ENCODE measurements at regions not wholly inside any gene's neighbourhood (a gene's known extent, or its start where the extent isn't known, plus 50 kb on each side); places are given as distances from the start of the nearest gene placed in this dataset.

DNA sequence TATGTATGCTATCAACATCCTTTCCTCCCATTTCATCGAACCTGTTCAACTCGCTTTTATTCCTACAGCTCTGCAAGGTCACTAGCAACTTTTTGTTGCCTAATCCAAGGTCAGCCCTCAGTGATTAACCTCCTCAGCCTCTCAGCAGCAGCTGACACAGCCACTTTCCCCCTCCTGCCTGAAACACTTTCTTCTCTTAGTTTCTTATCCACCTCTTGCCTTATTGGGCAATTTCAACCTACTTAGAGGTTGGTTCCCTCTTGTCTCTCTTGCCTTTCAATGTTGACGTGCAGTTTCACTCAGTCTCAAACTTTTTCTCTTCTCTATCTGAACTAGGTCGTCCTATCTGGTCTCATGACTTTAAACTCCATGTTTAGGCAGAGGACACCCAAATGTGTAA, 156.3 kb downstream of the C1orf94 start:
- DNase-seq (no peak), ATAC-seq (ENCODE audit: insufficient read depth, low read depth) (no peak)
- no peak overlapping the region for H3K4me2 ChIP-seq (ENCODE audit: insufficient read depth, low read length)
- no peak overlapping the region for H2AFZ ChIP-seq (ENCODE audit: low read depth, low read length)
- H3K9me3 ChIP-seq (ENCODE audit: insufficient read depth, low read length, severe bottlenecking), result no peaks in the 10 kb centered on the region
- no peaks in the 10 kb centered on the region for H3K79me2 ChIP-seq (ENCODE audit: insufficient read depth, low read length)
- no peaks in the 10 kb centered on the region for H3K36me3 ChIP-seq (ENCODE audit: insufficient read depth, low read length)
- no peak overlapping the region for H3K4me3 ChIP-seq (ENCODE audit: low read depth in 1 of 2, low read length in 2 of 2)
- H3K9ac ChIP-seq (ENCODE audit: low read depth, low read length), result no peak overlapping the region
- TF ChIP-seq, protein P1, sequence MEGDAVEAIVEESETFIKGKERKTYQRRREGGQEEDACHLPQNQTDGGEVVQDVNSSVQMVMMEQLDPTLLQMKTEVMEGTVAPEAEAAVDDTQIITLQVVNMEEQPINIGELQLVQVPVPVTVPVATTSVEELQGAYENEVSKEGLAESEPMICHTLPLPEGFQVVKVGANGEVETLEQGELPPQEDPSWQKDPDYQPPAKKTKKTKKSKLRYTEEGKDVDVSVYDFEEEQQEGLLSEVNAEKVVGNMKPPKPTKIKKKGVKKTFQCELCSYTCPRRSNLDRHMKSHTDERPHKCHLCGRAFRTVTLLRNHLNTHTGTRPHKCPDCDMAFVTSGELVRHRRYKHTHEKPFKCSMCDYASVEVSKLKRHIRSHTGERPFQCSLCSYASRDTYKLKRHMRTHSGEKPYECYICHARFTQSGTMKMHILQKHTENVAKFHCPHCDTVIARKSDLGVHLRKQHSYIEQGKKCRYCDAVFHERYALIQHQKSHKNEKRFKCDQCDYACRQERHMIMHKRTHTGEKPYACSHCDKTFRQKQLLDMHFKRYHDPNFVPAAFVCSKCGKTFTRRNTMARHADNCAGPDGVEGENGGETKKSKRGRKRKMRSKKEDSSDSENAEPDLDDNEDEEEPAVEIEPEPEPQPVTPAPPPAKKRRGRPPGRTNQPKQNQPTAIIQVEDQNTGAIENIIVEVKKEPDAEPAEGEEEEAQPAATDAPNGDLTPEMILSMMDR (IDR thresholded peaks at IDR 0.05; ENCODE audit: borderline replicate concordance, extremely low read depth, low read length, poor library complexity, severe bottlenecking), result no peak
- no peak for TF ChIP-seq EZH2 (IDR thresholded peaks at IDR 0.05; ENCODE audit: borderline replicate concordance, low read depth, low read length, severe bottlenecking)
- peaks cover 13% of the 10 kb centered on the region for H3K27me3 ChIP-seq (ENCODE audit: insufficient read depth, low read length, poor library complexity)
- no peaks in the 10 kb centered on the region for H3K4me1 ChIP-seq (ENCODE audit: insufficient read depth, low read length)
- no peaks in the 10 kb centered on the region for H4K20me1 ChIP-seq (ENCODE audit: insufficient read depth, low read length)
- H3K27ac ChIP-seq (ENCODE audit: low read length), result no peak overlapping the region

DNA sequence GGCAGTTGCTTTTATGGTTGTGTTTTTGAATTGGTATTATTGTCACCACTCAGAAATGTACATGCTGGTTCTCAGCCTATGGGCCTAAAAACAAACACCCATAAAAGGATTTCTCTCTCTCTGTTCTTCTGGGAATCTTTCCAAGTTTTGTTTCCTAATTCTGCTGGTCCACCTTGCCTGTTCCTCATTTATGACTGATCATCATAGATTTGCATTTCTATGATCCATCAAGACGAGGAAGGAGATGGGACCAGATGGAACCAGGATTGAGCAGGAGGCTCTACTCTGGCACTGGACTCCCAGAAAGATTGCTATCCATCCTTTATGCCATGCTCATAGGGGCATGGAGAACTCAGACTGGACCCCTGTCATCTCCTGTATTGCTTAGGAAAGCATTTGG, 162.2 kb downstream of the C1orf94 start:
- Histone ChIP-seq H3K4me2 (ENCODE audit: insufficient read depth, low read length) (no peak overlapping the region), H3K27me3 (ENCODE audit: insufficient read depth, low read length, poor library complexity) (peaks cover 8% of the 10 kb centered on the region), H3K4me3 (ENCODE audit: low read depth in 1 of 2, low read length in 2 of 2) (no peak overlapping the region), H4K20me1 (ENCODE audit: insufficient read depth, low read length) (no peaks in the 10 kb centered on the region), H3K9ac (ENCODE audit: low read depth, low read length) (no peak overlapping the region), H2AFZ (ENCODE audit: low read depth, low read length) (no peak overlapping the region), H3K36me3 (ENCODE audit: insufficient read depth, low read length) (no peaks in the 10 kb centered on the region), H3K27ac (ENCODE audit: low read length) (no peak overlapping the region), H3K4me1 (ENCODE audit: insufficient read depth, low read length) (no peaks in the 10 kb centered on the region), H3K79me2 (ENCODE audit: insufficient read depth, low read length) (no peaks in the 10 kb centered on the region), H3K9me3 (ENCODE audit: insufficient read depth, low read length, severe bottlenecking) (no peaks in the 10 kb centered on the region)
- ATAC-seq (ENCODE audit: insufficient read depth, low read depth) (no peak), DNase-seq (no peak)
- TF ChIP-seq, protein P1 (IDR thresholded peaks at IDR 0.05; ENCODE audit: borderline replicate concordance, extremely low read depth, low read length, poor library complexity, severe bottlenecking), result no peak
- TF ChIP-seq EZH2 (IDR thresholded peaks at IDR 0.05; ENCODE audit: borderline replicate concordance, low read depth, low read length, severe bottlenecking), result no peak

DNA sequence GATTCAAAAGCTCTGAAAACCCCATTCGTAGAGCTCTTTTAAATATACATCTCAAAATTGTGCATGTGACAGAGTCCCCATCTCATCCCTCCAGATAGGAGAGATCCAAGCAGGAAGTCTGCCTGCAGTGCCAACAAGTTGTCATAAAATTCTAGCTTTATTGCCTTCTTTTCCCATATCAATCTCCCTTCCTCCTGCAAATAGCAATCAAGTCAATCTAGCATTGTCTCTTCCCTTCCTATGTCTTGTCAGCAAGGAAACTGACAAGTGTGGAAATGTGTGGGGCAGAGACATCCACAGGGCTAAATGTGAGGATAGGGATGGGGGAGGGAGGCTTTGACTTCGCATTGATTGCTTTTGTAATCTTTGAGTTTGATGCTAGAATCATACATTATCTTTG, 165.2 kb downstream of the C1orf94 start:
- Histone ChIP-seq H3K4me1 (ENCODE audit: insufficient read depth, low read length) (no peaks in the 10 kb centered on the region), H3K4me2 (ENCODE audit: insufficient read depth, low read length) (no peak overlapping the region), H3K27me3 (ENCODE audit: insufficient read depth, low read length, poor library complexity) (peaks cover 8% of the 10 kb centered on the region), H4K20me1 (ENCODE audit: insufficient read depth, low read length) (no peaks in the 10 kb centered on the region), H3K36me3 (ENCODE audit: insufficient read depth, low read length) (no peaks in the 10 kb centered on the region), H3K9ac (ENCODE audit: low read depth, low read length) (no peak overlapping the region), H3K4me3 (ENCODE audit: low read depth in 1 of 2, low read length in 2 of 2) (no peak overlapping the region), H3K79me2 (ENCODE audit: insufficient read depth, low read length) (no peaks in the 10 kb centered on the region), H3K27ac (ENCODE audit: low read length) (no peak overlapping the region), H3K9me3 (ENCODE audit: insufficient read depth, low read length, severe bottlenecking) (no peaks in the 10 kb centered on the region), H2AFZ (ENCODE audit: low read depth, low read length) (no peak overlapping the region)
- TF ChIP-seq, protein P1 (IDR thresholded peaks at IDR 0.05; ENCODE audit: borderline replicate concordance, extremely low read depth, low read length, poor library complexity, severe bottlenecking), result no peak
- TF ChIP-seq EZH2 (IDR thresholded peaks at IDR 0.05; ENCODE audit: borderline replicate concordance, low read depth, low read length, severe bottlenecking), result no peak
- ATAC-seq (ENCODE audit: insufficient read depth, low read depth) (no peak), DNase-seq (no peak)

DNA sequence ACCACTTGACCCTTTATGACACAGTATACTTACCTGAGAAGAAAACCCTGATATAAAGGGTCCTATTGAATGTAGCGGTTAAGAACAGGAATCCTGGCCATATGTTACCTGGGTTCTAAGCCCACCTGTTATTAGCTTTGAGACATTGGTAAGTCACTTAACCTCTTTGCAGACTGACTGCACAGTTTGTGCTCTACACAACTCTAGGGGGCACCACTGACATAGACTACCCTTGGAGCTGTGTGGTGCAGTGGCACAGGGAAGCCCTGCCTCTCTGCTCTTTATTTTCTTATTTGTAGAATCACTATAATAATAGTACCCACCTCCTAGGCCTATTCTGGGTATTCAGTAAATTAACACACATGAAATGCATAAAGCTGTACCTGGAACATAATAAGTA, 165.6 kb downstream of the C1orf94 start:
- Histone ChIP-seq H3K9ac (ENCODE audit: low read depth, low read length) (no peak overlapping the region), H3K36me3 (ENCODE audit: insufficient read depth, low read length) (no peaks in the 10 kb centered on the region), H2AFZ (ENCODE audit: low read depth, low read length) (no peak overlapping the region), H3K4me2 (ENCODE audit: insufficient read depth, low read length) (no peak overlapping the region), H4K20me1 (ENCODE audit: insufficient read depth, low read length) (no peaks in the 10 kb centered on the region), H3K79me2 (ENCODE audit: insufficient read depth, low read length) (no peaks in the 10 kb centered on the region), H3K4me3 (ENCODE audit: low read depth in 1 of 2, low read length in 2 of 2) (no peak overlapping the region), H3K27ac (ENCODE audit: low read length) (no peak overlapping the region), H3K27me3 (ENCODE audit: insufficient read depth, low read length, poor library complexity) (peaks cover 8% of the 10 kb centered on the region), H3K4me1 (ENCODE audit: insufficient read depth, low read length) (no peaks in the 10 kb centered on the region), H3K9me3 (ENCODE audit: insufficient read depth, low read length, severe bottlenecking) (no peaks in the 10 kb centered on the region)
- DNase-seq (no peak), ATAC-seq (ENCODE audit: insufficient read depth, low read depth) (no peak)
- TF ChIP-seq, protein P1 (IDR thresholded peaks at IDR 0.05; ENCODE audit: borderline replicate concordance, extremely low read depth, low read length, poor library complexity, severe bottlenecking), result peak; percentile 17
- no peak for TF ChIP-seq EZH2 (IDR thresholded peaks at IDR 0.05; ENCODE audit: borderline replicate concordance, low read depth, low read length, severe bottlenecking)

Measured in DND-41 (cell line).